ENCODE measurements at regions not wholly inside any gene's neighbourhood (a gene's known extent, or its start where the extent isn't known, plus 50 kb on each side); places are given as distances from the start of the nearest gene placed in this dataset.

GRCh38 chr5:116992681-116993080 is 418.1 kb upstream of the SEMA6A start:
- no peaks in the 10 kb centered on the region for H4K20me1 ChIP-seq (ENCODE audit: insufficient read depth)
- TF ChIP-seq CTCF (conservative IDR thresholded peaks at IDR 0.05; ENCODE audit: low read depth, low read length): no peak
- H3K27me3 ChIP-seq (ENCODE audit: insufficient read depth, low read depth): no peaks in the 10 kb centered on the region
- H2AFZ ChIP-seq (ENCODE audit: low read depth): no peak overlapping the region
- no peak overlapping the region for H3K27ac ChIP-seq
- H3K36me3 ChIP-seq (ENCODE audit: insufficient read depth): no peaks in the 10 kb centered on the region
- no peak overlapping the region for H3K4me2 ChIP-seq
- H3K4me3 ChIP-seq (IDR thresholded peaks at IDR 0.05; ENCODE audit: insufficient read depth, low read depth, low read length): no peak overlapping the region
- H3K4me1 ChIP-seq (ENCODE audit: low read depth, poor library complexity, severe bottlenecking): no peaks in the 10 kb centered on the region
- no peaks in the 10 kb centered on the region for H3K79me2 ChIP-seq (ENCODE audit: insufficient read depth, low read depth)
- no peak overlapping the region for H3K9ac ChIP-seq

- H3K36me3 ChIP-seq (ENCODE audit: insufficient read depth): no peaks in the 10 kb centered on the region
- no peaks in the 10 kb centered on the region for H3K4me1 ChIP-seq (ENCODE audit: low read depth, poor library complexity, severe bottlenecking)
- no peak overlapping the region for H3K9ac ChIP-seq
- no peaks in the 10 kb centered on the region for H3K79me2 ChIP-seq (ENCODE audit: insufficient read depth, low read depth)
- H2AFZ ChIP-seq (ENCODE audit: low read depth): no peak overlapping the region
- no peak overlapping the region for H3K27ac ChIP-seq
- H3K27me3 ChIP-seq (ENCODE audit: insufficient read depth, low read depth): no peaks in the 10 kb centered on the region
- no peak overlapping the region for H3K4me2 ChIP-seq
- H4K20me1 ChIP-seq (ENCODE audit: insufficient read depth): no peaks in the 10 kb centered on the region
- no peak for TF ChIP-seq CTCF (conservative IDR thresholded peaks at IDR 0.05; ENCODE audit: low read depth, low read length)
- H3K4me3 ChIP-seq (IDR thresholded peaks at IDR 0.05; ENCODE audit: insufficient read depth, low read depth, low read length): no peak overlapping the region
These were observed 415.4 kb upstream of the SEMA6A start for GRCh38 chr5:116989995-116990394.

- H3K4me2 ChIP-seq: no peak overlapping the region
- no peaks in the 10 kb centered on the region for H4K20me1 ChIP-seq (ENCODE audit: insufficient read depth)
- no peak for TF ChIP-seq CTCF (conservative IDR thresholded peaks at IDR 0.05; ENCODE audit: low read depth, low read length)
- H3K4me3 ChIP-seq (IDR thresholded peaks at IDR 0.05; ENCODE audit: insufficient read depth, low read depth, low read length): no peak overlapping the region
- no peak overlapping the region for H3K9ac ChIP-seq
- no peak overlapping the region for H2AFZ ChIP-seq (ENCODE audit: low read depth)
- H3K27ac ChIP-seq: no peak overlapping the region
- no peaks in the 10 kb centered on the region for H3K79me2 ChIP-seq (ENCODE audit: insufficient read depth, low read depth)
- no peaks in the 10 kb centered on the region for H3K4me1 ChIP-seq (ENCODE audit: low read depth, poor library complexity, severe bottlenecking)
- H3K27me3 ChIP-seq (ENCODE audit: insufficient read depth, low read depth): no peaks in the 10 kb centered on the region
- H3K36me3 ChIP-seq (ENCODE audit: insufficient read depth): no peaks in the 10 kb centered on the region
These were observed 407.4 kb upstream of the SEMA6A start for GRCh38 chr5:116982035-116982434.

GRCh38 chr5:116980581-116980980 is 406.0 kb upstream of the SEMA6A start:
- no peak overlapping the region for H2AFZ ChIP-seq (ENCODE audit: low read depth)
- H3K79me2 ChIP-seq (ENCODE audit: insufficient read depth, low read depth): no peaks in the 10 kb centered on the region
- H3K9ac ChIP-seq: no peak overlapping the region
- no peak overlapping the region for H3K4me2 ChIP-seq
- H4K20me1 ChIP-seq (ENCODE audit: insufficient read depth): no peaks in the 10 kb centered on the region
- H3K4me1 ChIP-seq (ENCODE audit: low read depth, poor library complexity, severe bottlenecking): no peaks in the 10 kb centered on the region
- H3K4me3 ChIP-seq (IDR thresholded peaks at IDR 0.05; ENCODE audit: insufficient read depth, low read depth, low read length): no peak overlapping the region
- TF ChIP-seq CTCF (conservative IDR thresholded peaks at IDR 0.05; ENCODE audit: low read depth, low read length): no peak
- no peak overlapping the region for H3K27ac ChIP-seq
- no peaks in the 10 kb centered on the region for H3K36me3 ChIP-seq (ENCODE audit: insufficient read depth)
- H3K27me3 ChIP-seq (ENCODE audit: insufficient read depth, low read depth): no peaks in the 10 kb centered on the region

- TF ChIP-seq CTCF (conservative IDR thresholded peaks at IDR 0.05; ENCODE audit: low read depth, low read length): no peak
- H4K20me1 ChIP-seq (ENCODE audit: insufficient read depth): no peaks in the 10 kb centered on the region
These were observed 402.1 kb upstream of the SEMA6A start for GRCh38 chr5:116976767-116977166.

More at GRCh38 chr5:116976767-116977166, 402.1 kb upstream of the SEMA6A start:
- Histone ChIP-seq H3K27ac (no peak overlapping the region), H3K4me3 (IDR thresholded peaks at IDR 0.05; ENCODE audit: insufficient read depth, low read depth, low read length) (no peak overlapping the region), H3K36me3 (ENCODE audit: insufficient read depth) (no peaks in the 10 kb centered on the region), H3K9ac (no peak overlapping the region), H2AFZ (ENCODE audit: low read depth) (no peak overlapping the region), H3K4me1 (ENCODE audit: low read depth, poor library complexity, severe bottlenecking) (no peaks in the 10 kb centered on the region), H3K79me2 (ENCODE audit: insufficient read depth, low read depth) (no peaks in the 10 kb centered on the region), H3K27me3 (ENCODE audit: insufficient read depth, low read depth) (no peaks in the 10 kb centered on the region), H3K4me2 (no peak overlapping the region)

All from KMS-11 (cell line).